A549 (cell line): ENCODE measurements at regions not wholly inside any gene's neighbourhood (a gene's known extent, or its start where the extent isn't known, plus 50 kb on each side); places are given as distances from the start of the nearest gene placed in this dataset.

Source experiments
- ATAC-seq, 2 experiments: fragments of 200-7000 bp in 1 of 2; fragments of >200 bp in 1 of 2; cut with Nextera tagmentation in 1 of 2; cut with Tn5 transposase in 1 of 2; 3 replicates each; pipeline versions ENCODE4 v1.8.0 to v1.9.1; 2018 to 2020; ENCODE audit warnings: mild to moderate bottlenecking in 1 of 2, moderate library complexity in 1 of 2
- CTCF ChIA-PET: fragments of 300-600 bp; sonication (Branson Sonifier 250); formaldehyde crosslinking; extraction: SDS; loops from one replicate; lab custom pipeline; 2021; ENCODE audit warnings: antibody characterized with exemption, inconsistent platforms; lab: Yijun Ruan, JAX
- POLR2A ChIA-PET: fragments of 350-600 bp; formaldehyde crosslinking; extraction: SDS; loops from one replicate; lab custom pipeline; 2021; ENCODE audit warnings: antibody characterized with exemption, inconsistent platforms; lab: Yijun Ruan, JAX
- DNase-seq, 2 experiments: peaks; one replicate each; pipeline versions ENCODE4 v3.0.0 to v3.0.0-alpha.2; 2011 to 2016; ENCODE audit warnings: low read depth in 1 of 2, low spot score in 1 of 2
- FAIRE-seq: peaks from 2 replicates; lab custom pipeline; 2011; peaks lifted over from hg19 to GRCh38; lab: Jason Lieb, UNC
- H3K27ac ChIP-seq, 2 experiments: fragments of >200 bp; sonication (Bioruptor Twin); formaldehyde crosslinking; 3 replicates each; pipeline ENCODE4 v1.5.1; 2016 to 2017
- H3K4me1 ChIP-seq: fragments of >200 bp; sonication (Bioruptor Twin); formaldehyde crosslinking; 3 replicates; pipeline ENCODE4 v1.6.1; 2016
- H3K4me2 ChIP-seq: fragments of >200 bp; sonication (Bioruptor Twin); formaldehyde crosslinking; 3 replicates; pipeline ENCODE4 v1.6.1; 2016
- H3K4me3 ChIP-seq: fragments of >200 bp; sonication (Bioruptor Twin); formaldehyde crosslinking; 3 replicates; pipeline ENCODE4 v1.5.1; 2016
- H3K9me3 ChIP-seq: fragments of >200 bp; sonication (Bioruptor Twin); formaldehyde crosslinking; 3 replicates; pipeline ENCODE4 v1.6.1; 2016
- CBX2 ChIP-seq: fragments of 200-600 bp; sonication (generic); IDR thresholded peaks from 2 replicates; pipeline ENCODE4 v1.6.1; 2016; ENCODE audit warnings: low read depth, mild to moderate bottlenecking, borderline replicate concordance
- CEBPB ChIP-seq, 2 experiments: fragments of >200 bp in 1 of 2; sonication (Bioruptor Twin) in 1 of 2; formaldehyde crosslinking in 1 of 2; IDR thresholded peaks; 2 replicates each; pipeline ENCODE4 v1.6.1; 2012 to 2016
- CHD4 ChIP-seq: fragments of 200-600 bp; sonication (generic); IDR thresholded peaks from 2 replicates; pipeline ENCODE4 v1.6.1; 2016; ENCODE audit warnings: antibody characterized with exemption, mild to moderate bottlenecking, borderline replicate concordance
- E2F6 ChIP-seq: IDR thresholded peaks from 2 replicates; pipeline ENCODE4 v1.6.1; 2012; ENCODE audit warnings: low read depth, borderline replicate concordance
- EHF ChIP-seq: fragments of 250-450 bp; sonication (Bioruptor Pico); IDR thresholded peaks from 2 replicates; pipeline ENCODE4 v1.5.0; 2020; ENCODE audit warnings: mild to moderate bottlenecking
- EP300 ChIP-seq, 2 experiments: fragments of >200 bp; sonication (Bioruptor Twin); formaldehyde crosslinking; IDR thresholded peaks; 2 replicates in 1 of 2; 3 replicates in 1 of 2; pipeline ENCODE4 v1.6.1; 2016 to 2017
- FOSL2 ChIP-seq, 2 experiments: fragments of 450-650 bp in 1 of 2; fragments of >200 bp in 1 of 2; sonication (Bioruptor Twin) in 1 of 2; formaldehyde crosslinking; IDR thresholded peaks; 2 replicates each; pipeline versions ENCODE4 v1.5.0 to v1.6.1; 2016 to 2020; ENCODE audit warnings: mild to moderate bottlenecking in 1 of 2, moderate library complexity in 1 of 2
- GATA3 ChIP-seq: IDR thresholded peaks from 2 replicates; pipeline ENCODE4 v1.6.1; 2012; ENCODE audit warnings: borderline replicate concordance
- HOXA7 ChIP-seq: fragments of 250-450 bp; sonication (Bioruptor Pico); IDR thresholded peaks from 2 replicates; pipeline ENCODE4 v1.5.0; 2020; ENCODE audit warnings: mild to moderate bottlenecking, moderate library complexity
- HOXB13 ChIP-seq: fragments of 250-450 bp; sonication (Bioruptor Pico); IDR thresholded peaks from 2 replicates; pipeline ENCODE4 v1.5.0; 2020; ENCODE audit warnings: low read depth, mild to moderate bottlenecking, moderate library complexity
- KDM1A ChIP-seq: fragments of 200-600 bp; sonication (generic); IDR thresholded peaks from 2 replicates; pipeline ENCODE4 v1.6.1; 2016; ENCODE audit warnings: low read depth, mild to moderate bottlenecking
- MAFK ChIP-seq: fragments of 450-650 bp; IDR thresholded peaks from 2 replicates; pipeline ENCODE4 v1.6.1; 2014; ENCODE audit not compliant: partially characterized antibody
- MAZ ChIP-seq: fragments of 150-350 bp; IDR thresholded peaks from 2 replicates; pipeline ENCODE4 v1.6.1; 2014; ENCODE audit warnings: antibody characterized with exemption, low read depth, low read length, borderline replicate concordance
- MYC ChIP-seq: IDR thresholded peaks from 2 replicates; pipeline ENCODE4 v1.6.1; 2012; ENCODE audit warnings: mild to moderate bottlenecking, inconsistent platforms, low read length, improper control_type of control experiment, borderline replicate concordance
- NPAS2 ChIP-seq: fragments of 250-450 bp; sonication (Bioruptor Pico); IDR thresholded peaks from 2 replicates; pipeline ENCODE4 v1.8.0; 2022; ENCODE audit warnings: mild to moderate bottlenecking, moderate library complexity, borderline replicate concordance
- NR3C1 ChIP-seq: fragments of >200 bp; sonication (Bioruptor Twin); formaldehyde crosslinking; IDR thresholded peaks from 3 replicates; pipeline ENCODE4 v1.6.1; 2017
- PBX3 ChIP-seq: IDR thresholded peaks from 2 replicates; pipeline ENCODE4 v1.6.1; 2012
- POLR2A ChIP-seq: IDR thresholded peaks from 2 replicates; pipeline ENCODE4 v1.6.1; 2012; ENCODE audit warnings: mild to moderate bottlenecking, low read length
- POLR2AphosphoS2 ChIP-seq: conservative IDR thresholded peaks from 2 replicates; pipeline ENCODE4 v1.6.1; 2012; ENCODE audit warnings: low read length, improper control_type of control experiment, inconsistent platforms
- RAD21 ChIP-seq, 2 experiments: fragments of >200 bp in 1 of 2; sonication (Bioruptor Twin) in 1 of 2; formaldehyde crosslinking in 1 of 2; IDR thresholded peaks in 1 of 2; conservative IDR thresholded peaks in 1 of 2; 2 replicates in 1 of 2; 3 replicates in 1 of 2; pipeline ENCODE4 v1.6.1; 2012 to 2018; ENCODE audit warnings: inconsistent platforms in 1 of 2
- RARB ChIP-seq: fragments of 250-450 bp; sonication (Bioruptor Pico); IDR thresholded peaks from 2 replicates; pipeline ENCODE4 v1.8.0; 2021; ENCODE audit warnings: mild to moderate bottlenecking, moderate library complexity
- REST ChIP-seq: fragments of 200-600 bp; sonication (generic); IDR thresholded peaks from 2 replicates; pipeline ENCODE4 v1.6.1; 2016; ENCODE audit warnings: antibody characterized with exemption, mild to moderate bottlenecking, moderate library complexity
- RFX5 ChIP-seq: fragments of 450-650 bp; IDR thresholded peaks from 2 replicates; pipeline ENCODE4 v1.7.1; 2014; ENCODE audit warnings: antibody characterized with exemption, mild to moderate bottlenecking, moderate library complexity
- RNF2 ChIP-seq: fragments of 200-600 bp; sonication (generic); IDR thresholded peaks from 2 replicates; pipeline ENCODE4 v1.6.1; 2016; ENCODE audit warnings: low read depth, mild to moderate bottlenecking, antibody characterized with exemption, moderate library complexity, borderline replicate concordance
- SREBF2 ChIP-seq: fragments of 450-650 bp; IDR thresholded peaks from 2 replicates; pipeline ENCODE4 v1.6.1; 2014; ENCODE audit warnings: mild to moderate bottlenecking, moderate library complexity
- TP53 ChIP-seq: fragments of 250-450 bp; sonication (Bioruptor Pico); IDR thresholded peaks from 2 replicates; pipeline ENCODE4 v1.5.0; 2021; ENCODE audit warnings: mild to moderate bottlenecking, moderate library complexity
- ZFP36 ChIP-seq: fragments of 450-650 bp; IDR thresholded peaks from 2 replicates; pipeline ENCODE4 v1.6.1; 2014; ENCODE audit warnings: borderline replicate concordance; ENCODE audit not compliant: partially characterized antibody
- ZNF302 ChIP-seq: fragments of 250-450 bp; sonication (Bioruptor Pico); IDR thresholded peaks from 2 replicates; pipeline ENCODE4 v1.9.0; 2021; ENCODE audit warnings: inconsistent platforms, mild to moderate bottlenecking, moderate library complexity
- WGBS: methylation state at CpG from one replicate; pipeline ENCODE4 v1.1.6; 2017; ENCODE audit errors: missing lambda C conversion rate; 5-methylcytosine and 5-hydroxymethylcytosine counted together

- Histone ChIP-seq H3K9me3 (peaks cover 14% of the 10 kb centered on the region; the same call in 1 of the 3 replicates), H3K27ac (no peak overlapping the region)
- ATAC-seq: no peak
- 28% methylated on average over 8 of the region's 8 CpGs for WGBS
- DNase-seq: no peak
- CTCF ChIA-PET: no interaction called here
- POLR2A ChIA-PET: no interaction called here
- TF ChIP-seq RFX5: no peak
- TF ChIP-seq RAD21 (conservative IDR thresholded peaks at IDR 0.05 in 1 of 2, IDR thresholded peaks at IDR 0.05 in 1 of 2): no peak
- no peak for TF ChIP-seq RNF2
- TF ChIP-seq SREBF2: no peak
- TF ChIP-seq E2F6: no peak
- no peak for TF ChIP-seq POLR2AphosphoS2
- no peak for TF ChIP-seq FOSL2 (IDR thresholded peaks at IDR 0.05)
- no peak for TF ChIP-seq FOSL2 (CRISPR knock-in tag; IDR thresholded peaks at IDR 0.05)
- TF ChIP-seq POLR2A: no peak
- no peak for TF ChIP-seq HOXB13 (CRISPR knock-in tag)
- TF ChIP-seq MAZ: no peak
- TF ChIP-seq ZNF302 (CRISPR knock-in tag): no peak
- TF ChIP-seq CBX2: no peak
- TF ChIP-seq CHD4: no peak
- TF ChIP-seq NR3C1: no peak
- TF ChIP-seq KDM1A: no peak
- TF ChIP-seq MYC: no peak
- no peak for TF ChIP-seq GATA3
- TF ChIP-seq EP300 (IDR thresholded peaks at IDR 0.05): no peak
- TF ChIP-seq, all 56 proteins: peak for 0
- FAIRE-seq: no peak
- Histone ChIP-seq H3K4me1 (no peaks in the 10 kb centered on the region), H3K4me2 (no peak overlapping the region), H3K4me3 (no peak overlapping the region)
Measured at GRCh38 chr2:2621855-2622254, 290.8 kb upstream of the MYT1L start.

GRCh38 chr2:2620604-2621003, 289.5 kb upstream of the MYT1L start:
- H3K4me1 ChIP-seq: no peaks in the 10 kb centered on the region
- H3K4me3 ChIP-seq: no peak overlapping the region
- FAIRE-seq: no peak
- TF ChIP-seq CEBPB (IDR thresholded peaks at IDR 0.05): no peak
- no peak for TF ChIP-seq HOXA7 (CRISPR knock-in tag)
- no peak for TF ChIP-seq MYC
- TF ChIP-seq REST: no peak
- no peak for TF ChIP-seq MAFK
- TF ChIP-seq TP53: no peak
- TF ChIP-seq NPAS2 (CRISPR knock-in tag): no peak
- TF ChIP-seq KDM1A: no peak
- no peak for TF ChIP-seq EHF (CRISPR knock-in tag)
- no peak for TF ChIP-seq CBX2
- no peak for TF ChIP-seq CHD4
- TF ChIP-seq ZFP36: no peak
- TF ChIP-seq PBX3: no peak
- TF ChIP-seq RARB (CRISPR knock-in tag): no peak
- no peak for ATAC-seq
- CTCF ChIA-PET: no interaction called here
- no peak for DNase-seq
- WGBS: 33% methylated on average over 7 of the region's 7 CpGs
- POLR2A ChIA-PET: no interaction called here
- no peak overlapping the region for H3K27ac ChIP-seq
- H3K4me2 ChIP-seq: no peak overlapping the region
- peaks cover 6% of the 10 kb centered on the region; the same call in 1 of the 3 replicates for H3K9me3 ChIP-seq
